GM23338 (cell line): ENCODE measurements at regions not wholly inside any gene's neighbourhood (a gene's known extent, or its start where the extent isn't known, plus 50 kb on each side); places are given as distances from the start of the nearest gene placed in this dataset.

Experiments
- POLR2AphosphoS5 ChIP-seq: IDR thresholded peaks from 2 replicates; pipeline ENCODE4 v1.6.1; 2016; ENCODE audit warnings: antibody characterized with exemption, low read depth
- TF ChIP-seq, protein P1 (sequence below), 2 experiments: fragments of 200-600 bp in 1 of 2; sonication (generic) in 1 of 2; conservative IDR thresholded peaks; 2 replicates each; pipeline versions ENCODE4 v1.5.1 to v1.6.1; 2016 to 2017; ENCODE audit warnings: antibody characterized with exemption in 2 of 2, low read depth in 2 of 2, mild to moderate bottlenecking in 2 of 2, moderate library complexity in 1 of 2

- TF ChIP-seq, protein P1, sequence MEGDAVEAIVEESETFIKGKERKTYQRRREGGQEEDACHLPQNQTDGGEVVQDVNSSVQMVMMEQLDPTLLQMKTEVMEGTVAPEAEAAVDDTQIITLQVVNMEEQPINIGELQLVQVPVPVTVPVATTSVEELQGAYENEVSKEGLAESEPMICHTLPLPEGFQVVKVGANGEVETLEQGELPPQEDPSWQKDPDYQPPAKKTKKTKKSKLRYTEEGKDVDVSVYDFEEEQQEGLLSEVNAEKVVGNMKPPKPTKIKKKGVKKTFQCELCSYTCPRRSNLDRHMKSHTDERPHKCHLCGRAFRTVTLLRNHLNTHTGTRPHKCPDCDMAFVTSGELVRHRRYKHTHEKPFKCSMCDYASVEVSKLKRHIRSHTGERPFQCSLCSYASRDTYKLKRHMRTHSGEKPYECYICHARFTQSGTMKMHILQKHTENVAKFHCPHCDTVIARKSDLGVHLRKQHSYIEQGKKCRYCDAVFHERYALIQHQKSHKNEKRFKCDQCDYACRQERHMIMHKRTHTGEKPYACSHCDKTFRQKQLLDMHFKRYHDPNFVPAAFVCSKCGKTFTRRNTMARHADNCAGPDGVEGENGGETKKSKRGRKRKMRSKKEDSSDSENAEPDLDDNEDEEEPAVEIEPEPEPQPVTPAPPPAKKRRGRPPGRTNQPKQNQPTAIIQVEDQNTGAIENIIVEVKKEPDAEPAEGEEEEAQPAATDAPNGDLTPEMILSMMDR (conservative IDR thresholded peaks at IDR 0.05; ENCODE audit: low read depth in 2 of 2), result no peak
- TF ChIP-seq POLR2AphosphoS5, result no peak
These were observed 135.6 kb upstream of the ALKAL2 start for GRCh38 chr2:423479-423878.
